ENCODE measurements at regions not wholly inside any gene's neighbourhood (a gene's known extent, or its start where the extent isn't known, plus 50 kb on each side); places are given as distances from the start of the nearest gene placed in this dataset.
"Not testable (repeated sequence)": the region's sequence is repeated elsewhere in the genome, so short reads cannot be mapped to it uniquely, and the experiment has no call there.

DNA sequence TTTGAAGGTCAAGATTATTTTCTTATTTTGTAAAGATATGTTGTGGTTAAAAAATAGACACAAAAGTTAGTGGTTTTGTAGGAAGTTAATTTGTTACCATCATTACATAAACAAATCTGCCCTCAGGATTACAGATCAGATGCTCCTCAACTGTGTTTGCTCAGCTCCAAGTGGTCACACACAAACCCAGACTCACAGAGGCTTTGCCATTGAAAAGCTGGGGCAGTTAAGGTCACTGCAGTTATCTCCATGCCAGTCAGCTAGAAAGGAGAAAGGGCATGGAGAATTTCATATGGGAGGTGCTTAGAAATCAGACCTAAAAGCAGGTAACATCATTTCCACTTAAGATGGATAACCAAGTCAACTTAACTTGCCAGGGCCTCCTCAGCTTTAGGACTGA lies 825.7 kb upstream of the GBE1 start:
- no peak overlapping the region for H3K27ac ChIP-seq
- TF ChIP-seq, protein P1, sequence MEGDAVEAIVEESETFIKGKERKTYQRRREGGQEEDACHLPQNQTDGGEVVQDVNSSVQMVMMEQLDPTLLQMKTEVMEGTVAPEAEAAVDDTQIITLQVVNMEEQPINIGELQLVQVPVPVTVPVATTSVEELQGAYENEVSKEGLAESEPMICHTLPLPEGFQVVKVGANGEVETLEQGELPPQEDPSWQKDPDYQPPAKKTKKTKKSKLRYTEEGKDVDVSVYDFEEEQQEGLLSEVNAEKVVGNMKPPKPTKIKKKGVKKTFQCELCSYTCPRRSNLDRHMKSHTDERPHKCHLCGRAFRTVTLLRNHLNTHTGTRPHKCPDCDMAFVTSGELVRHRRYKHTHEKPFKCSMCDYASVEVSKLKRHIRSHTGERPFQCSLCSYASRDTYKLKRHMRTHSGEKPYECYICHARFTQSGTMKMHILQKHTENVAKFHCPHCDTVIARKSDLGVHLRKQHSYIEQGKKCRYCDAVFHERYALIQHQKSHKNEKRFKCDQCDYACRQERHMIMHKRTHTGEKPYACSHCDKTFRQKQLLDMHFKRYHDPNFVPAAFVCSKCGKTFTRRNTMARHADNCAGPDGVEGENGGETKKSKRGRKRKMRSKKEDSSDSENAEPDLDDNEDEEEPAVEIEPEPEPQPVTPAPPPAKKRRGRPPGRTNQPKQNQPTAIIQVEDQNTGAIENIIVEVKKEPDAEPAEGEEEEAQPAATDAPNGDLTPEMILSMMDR (conservative IDR thresholded peaks at IDR 0.05), result no peak

DNA sequence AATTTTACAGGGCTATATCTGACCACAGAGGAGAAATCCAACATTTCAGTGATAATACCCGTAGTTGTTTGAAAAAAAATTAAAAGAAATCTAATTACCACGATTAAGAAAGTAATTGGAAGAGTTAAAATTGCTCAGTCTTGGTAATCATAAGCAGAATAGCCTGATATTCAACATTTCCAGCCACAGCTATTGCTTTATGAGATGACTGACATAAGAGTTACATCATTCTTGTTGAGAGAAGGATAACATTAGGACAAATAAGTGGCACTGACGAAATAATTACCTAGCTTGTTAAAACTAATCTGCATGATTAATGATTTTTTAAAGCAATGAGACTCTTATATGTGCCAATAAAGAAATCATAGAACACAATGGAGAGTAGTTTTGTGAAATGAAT lies 825.0 kb upstream of the GBE1 start:
- H3K27ac ChIP-seq, result no peak overlapping the region
- TF ChIP-seq, protein P1 (conservative IDR thresholded peaks at IDR 0.05), result no peak

- not testable (repeated sequence) for H3K27ac ChIP-seq
Measured at GRCh38 chr3:82586002-82586401, 824.6 kb upstream of the GBE1 start.

GRCh38 chr3:82585591-82585990 lies 824.1 kb upstream of the GBE1 start:
- not testable (repeated sequence) for H3K27ac ChIP-seq

DNA sequence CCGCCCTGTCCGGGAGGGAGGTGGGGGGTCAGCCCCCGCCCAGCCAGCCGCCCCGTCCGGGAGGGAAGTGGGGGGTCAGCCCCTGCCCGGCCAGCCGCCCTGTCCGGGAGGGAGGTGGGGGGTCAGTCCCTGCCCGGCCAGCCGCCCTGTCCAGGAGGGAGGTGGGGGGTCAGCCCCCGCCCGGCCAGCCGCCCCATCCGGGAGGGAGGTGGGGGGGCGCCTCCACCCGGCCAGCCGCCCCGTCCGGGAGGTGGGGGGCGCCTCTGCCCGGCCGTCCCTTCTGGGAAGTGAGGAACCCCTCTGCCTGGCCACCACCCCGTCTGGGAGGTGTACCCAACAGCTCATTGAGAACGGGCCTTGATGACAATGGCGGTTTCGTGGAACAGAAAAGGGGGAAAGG lies 823.4 kb upstream of the GBE1 start:
- H3K27ac ChIP-seq, result not testable (repeated sequence)

GRCh38 chr3:82584415-82584814 lies 823.0 kb upstream of the GBE1 start:
- H3K27ac ChIP-seq, result not testable (repeated sequence)

- TF ChIP-seq, protein P1 (conservative IDR thresholded peaks at IDR 0.05), result no peak
Measured at GRCh38 chr3:82581350-82581749, 819.9 kb upstream of the GBE1 start.

GRCh38 chr3:82572721-82573120 lies 811.3 kb upstream of the GBE1 start:
- H3K27ac ChIP-seq, result no peak overlapping the region
- TF ChIP-seq, protein P1 (conservative IDR thresholded peaks at IDR 0.05), result no peak

More at GRCh38 chr3:82581350-82581749, 819.9 kb upstream of the GBE1 start:
- no peak overlapping the region for H3K27ac ChIP-seq

DNA sequence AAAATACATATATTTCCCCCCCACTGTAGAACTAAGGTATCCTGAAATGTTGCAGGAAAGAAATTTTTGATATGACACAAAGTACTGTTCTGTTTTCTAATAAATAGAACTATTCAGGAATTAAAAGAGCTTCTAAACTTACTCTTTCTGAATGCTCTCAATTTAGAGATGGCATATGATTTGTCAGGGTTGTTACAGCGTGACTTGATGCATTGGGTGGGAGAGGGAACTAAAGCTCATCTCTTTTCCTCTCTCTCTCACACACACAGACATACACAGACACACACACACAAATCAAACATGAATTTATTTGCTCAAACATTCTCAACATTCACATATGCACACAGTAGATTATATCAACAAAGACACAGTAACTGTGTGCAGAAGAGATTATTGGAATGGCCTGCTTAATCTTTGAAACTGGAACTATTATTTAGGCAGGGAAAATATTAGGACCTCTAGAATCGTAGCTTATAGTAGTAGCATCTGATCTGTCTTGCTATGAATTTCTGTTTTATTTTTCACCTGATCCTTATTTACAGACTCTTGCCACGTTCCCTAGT lies 807.4 kb upstream of the GBE1 start:
- TF ChIP-seq, protein P1 (conservative IDR thresholded peaks at IDR 0.05), result no peak
- no peak overlapping the region for H3K27ac ChIP-seq

GRCh38 chr3:82567029-82567600 lies 805.7 kb upstream of the GBE1 start:
- TF ChIP-seq, protein P1 (conservative IDR thresholded peaks at IDR 0.05), result no peak

More at GRCh38 chr3:82567029-82567600, 805.7 kb upstream of the GBE1 start:
- no peak overlapping the region for H3K27ac ChIP-seq
